ENCODE measurements at regions not wholly inside any gene's neighbourhood (a gene's known extent, or its start where the extent isn't known, plus 50 kb on each side); places are given as distances from the start of the nearest gene placed in this dataset.

GRCh38 chr11:134724779-134725140 is 312.7 kb upstream of the B3GAT1 start:
- TF ChIP-seq CTCF (IDR thresholded peaks at IDR 0.05; ENCODE audit: insufficient read depth, low read depth, low read length) (no peak), EZH2 (IDR thresholded peaks at IDR 0.05; ENCODE audit: insufficient read depth, low read length) (no peak)

Data from astrocyte (in vitro differentiated cells and primary cell).